Fibroblast of the aortic adventitia (primary cell): ENCODE measurements at regions not wholly inside any gene's neighbourhood (a gene's known extent, or its start where the extent isn't known, plus 50 kb on each side); places are given as distances from the start of the nearest gene placed in this dataset.
"Not testable (repeated sequence)": the region's sequence is repeated elsewhere in the genome, so short reads cannot be mapped to it uniquely, and the experiment has no call there.

Experiments used
- DNase-seq: peaks from one replicate; pipeline ENCODE4 v3.0.0-alpha.2; 2010; ENCODE audit warnings: low read depth
- H3K4me3 ChIP-seq: 2 replicates; pipeline ENCODE4 v1.5.1; 2011; ENCODE audit warnings: low read depth, mild to moderate bottlenecking, control low read depth, low read length, moderate library complexity
- TF ChIP-seq, protein P1 (sequence below): IDR thresholded peaks from 2 replicates; pipeline ENCODE4 v1.5.1; 2011; ENCODE audit warnings: mild to moderate bottlenecking, low read length, control low read depth, inconsistent platforms; ENCODE audit not compliant: insufficient read depth

DNA sequence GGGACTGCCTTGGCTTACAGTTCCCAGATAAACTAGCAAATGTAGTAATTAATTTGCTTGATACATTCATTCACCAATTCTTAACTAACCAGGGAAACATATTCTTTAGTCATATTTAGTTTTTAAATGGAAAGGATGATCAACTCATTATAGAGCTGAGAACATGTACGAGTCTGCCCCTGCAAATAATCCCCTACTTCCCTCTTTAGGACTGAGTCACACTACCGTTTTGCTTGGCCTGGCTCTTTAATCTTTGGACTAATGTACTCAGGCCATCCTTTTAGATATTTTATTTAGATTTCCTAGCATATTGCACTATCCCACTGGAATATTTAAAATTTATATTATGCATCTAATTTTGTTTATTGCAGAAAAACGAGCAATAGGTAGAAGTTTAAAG lies 105.5 kb upstream of the LCORL start:
- no peak for DNase-seq

DNA sequence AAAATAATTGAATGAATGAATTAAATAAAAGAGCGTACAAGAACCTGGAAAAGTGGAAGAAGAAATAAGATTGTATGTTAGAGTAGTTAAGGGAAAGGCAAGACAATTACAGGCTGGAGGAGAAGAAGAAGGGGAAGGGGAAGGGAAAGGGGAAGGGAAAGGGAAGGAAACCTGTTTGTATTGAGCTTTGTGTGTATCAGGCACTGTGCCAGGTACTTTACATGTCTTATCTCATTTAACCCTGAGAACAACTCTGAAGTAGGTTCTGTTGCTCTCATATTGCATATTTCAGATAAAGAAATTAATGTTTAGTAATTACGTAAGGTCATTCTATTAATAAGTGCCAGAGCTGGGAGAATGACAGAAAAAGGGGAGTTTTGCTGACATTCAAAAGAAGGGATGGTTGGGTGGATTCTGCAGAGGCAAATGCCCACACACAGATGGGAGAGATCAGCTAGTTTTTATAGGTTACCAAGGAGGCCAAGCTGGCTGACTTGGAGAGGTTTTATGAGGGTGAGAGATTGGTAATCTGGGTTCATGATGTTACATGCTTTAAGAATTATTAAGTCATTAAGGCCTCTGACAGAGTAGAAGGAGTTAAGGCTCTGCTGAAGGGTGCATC lies 92.3 kb upstream of the LCORL start:
- no peak for DNase-seq
- H3K4me3 ChIP-seq: no peak overlapping the region
- TF ChIP-seq, protein P1, sequence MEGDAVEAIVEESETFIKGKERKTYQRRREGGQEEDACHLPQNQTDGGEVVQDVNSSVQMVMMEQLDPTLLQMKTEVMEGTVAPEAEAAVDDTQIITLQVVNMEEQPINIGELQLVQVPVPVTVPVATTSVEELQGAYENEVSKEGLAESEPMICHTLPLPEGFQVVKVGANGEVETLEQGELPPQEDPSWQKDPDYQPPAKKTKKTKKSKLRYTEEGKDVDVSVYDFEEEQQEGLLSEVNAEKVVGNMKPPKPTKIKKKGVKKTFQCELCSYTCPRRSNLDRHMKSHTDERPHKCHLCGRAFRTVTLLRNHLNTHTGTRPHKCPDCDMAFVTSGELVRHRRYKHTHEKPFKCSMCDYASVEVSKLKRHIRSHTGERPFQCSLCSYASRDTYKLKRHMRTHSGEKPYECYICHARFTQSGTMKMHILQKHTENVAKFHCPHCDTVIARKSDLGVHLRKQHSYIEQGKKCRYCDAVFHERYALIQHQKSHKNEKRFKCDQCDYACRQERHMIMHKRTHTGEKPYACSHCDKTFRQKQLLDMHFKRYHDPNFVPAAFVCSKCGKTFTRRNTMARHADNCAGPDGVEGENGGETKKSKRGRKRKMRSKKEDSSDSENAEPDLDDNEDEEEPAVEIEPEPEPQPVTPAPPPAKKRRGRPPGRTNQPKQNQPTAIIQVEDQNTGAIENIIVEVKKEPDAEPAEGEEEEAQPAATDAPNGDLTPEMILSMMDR: no peak

More for the DNA sequence above, 105.5 kb upstream of the LCORL start:
- no peak overlapping the region for H3K4me3 ChIP-seq
- TF ChIP-seq, protein P1: no peak

DNA sequence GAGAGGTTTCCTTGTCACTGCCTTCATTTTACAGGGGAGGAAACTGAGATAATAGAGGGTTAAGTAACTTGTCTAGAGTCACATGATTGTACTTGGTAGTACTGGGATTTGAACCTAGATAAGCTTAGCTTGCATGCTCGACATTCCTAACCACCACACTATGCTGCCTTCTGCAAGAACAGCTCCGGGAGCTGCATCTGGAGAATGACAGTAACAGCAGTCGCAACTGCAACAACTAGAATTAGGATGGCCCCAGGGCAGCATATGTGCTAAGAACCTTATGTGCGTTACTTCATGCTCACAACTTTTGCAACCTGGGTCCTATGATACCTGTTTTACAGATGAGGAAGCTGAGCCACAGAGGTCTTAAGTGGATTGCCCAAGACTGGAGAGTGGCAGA lies 89.5 kb upstream of the LCORL start:
- no peak overlapping the region for H3K4me3 ChIP-seq
- DNase-seq: no peak
- TF ChIP-seq, protein P1: no peak

DNA sequence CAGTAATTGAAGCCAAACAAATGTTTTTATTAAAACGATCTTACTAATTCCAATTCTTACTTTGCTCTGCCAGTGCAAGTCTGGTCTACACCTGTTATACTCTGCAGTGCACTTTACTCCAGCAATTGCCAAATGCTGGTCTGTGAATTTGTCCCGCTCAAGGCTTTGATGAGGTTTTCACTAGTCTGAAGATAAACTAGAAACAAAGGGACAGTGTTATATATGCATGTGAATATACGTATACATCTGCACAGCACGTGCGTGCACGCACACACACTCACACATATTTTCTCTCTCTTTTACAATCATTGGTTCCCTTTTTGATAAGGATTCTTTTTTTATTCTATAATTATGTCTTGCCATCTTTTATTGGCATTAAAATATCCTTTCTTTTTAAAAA lies 88.5 kb upstream of the LCORL start:
- H3K4me3 ChIP-seq: no peak overlapping the region
- TF ChIP-seq, protein P1: no peak
- DNase-seq: no peak

DNA sequence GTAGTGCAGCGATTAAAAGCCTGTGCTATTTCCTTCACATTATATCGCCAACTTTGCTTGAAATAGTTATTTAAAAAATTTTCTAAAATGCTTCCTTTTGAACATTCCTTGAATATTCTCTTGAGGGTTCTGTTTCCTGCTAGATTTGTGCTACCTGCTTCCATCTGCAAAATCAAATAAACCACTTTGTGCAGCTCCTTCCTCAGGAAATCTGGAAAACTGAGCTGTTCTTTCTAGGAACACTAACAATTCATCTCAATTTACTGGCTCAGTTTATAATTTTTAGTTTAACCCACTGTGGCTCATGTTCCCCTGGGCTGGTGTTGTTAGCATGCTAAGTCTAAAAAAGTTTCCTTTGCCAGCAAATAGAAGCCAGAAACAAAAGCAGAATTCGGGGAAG lies 88.1 kb upstream of the LCORL start:
- DNase-seq: no peak
- TF ChIP-seq, protein P1: no peak
- H3K4me3 ChIP-seq: no peak overlapping the region

DNA sequence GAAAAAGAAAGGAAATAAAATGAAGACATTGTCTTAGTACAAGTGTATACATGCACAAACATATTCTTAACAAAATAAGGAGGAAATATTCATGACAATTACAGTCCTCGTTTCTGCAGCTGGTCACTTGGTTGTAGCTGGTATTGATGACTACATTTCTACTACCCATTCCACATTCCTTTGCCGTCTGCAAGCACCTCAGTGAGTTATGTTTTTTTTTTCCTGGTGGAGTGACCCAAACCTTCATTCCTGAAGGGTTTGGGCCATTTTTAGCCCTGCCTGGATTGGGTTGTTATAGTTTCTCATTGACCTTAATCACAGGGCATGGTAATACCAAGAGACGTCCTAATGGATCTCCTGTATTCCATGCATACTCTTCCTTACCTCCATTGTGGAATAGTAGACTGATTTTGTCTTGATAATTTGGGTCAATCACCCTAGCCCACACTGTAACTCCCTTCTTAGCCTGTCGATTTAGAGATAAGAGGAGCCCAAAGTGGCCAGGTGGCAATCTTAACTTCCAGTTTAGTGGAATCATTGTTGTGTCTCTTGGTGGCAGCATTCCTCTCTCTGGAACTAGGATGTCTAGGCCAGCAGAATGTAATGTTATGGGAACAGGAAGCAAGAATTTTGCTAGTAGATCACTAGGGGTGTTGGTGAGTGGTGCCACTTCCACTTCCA lies 86.4 kb upstream of the LCORL start:
- not testable (repeated sequence) for H3K4me3 ChIP-seq, DNase-seq

DNA sequence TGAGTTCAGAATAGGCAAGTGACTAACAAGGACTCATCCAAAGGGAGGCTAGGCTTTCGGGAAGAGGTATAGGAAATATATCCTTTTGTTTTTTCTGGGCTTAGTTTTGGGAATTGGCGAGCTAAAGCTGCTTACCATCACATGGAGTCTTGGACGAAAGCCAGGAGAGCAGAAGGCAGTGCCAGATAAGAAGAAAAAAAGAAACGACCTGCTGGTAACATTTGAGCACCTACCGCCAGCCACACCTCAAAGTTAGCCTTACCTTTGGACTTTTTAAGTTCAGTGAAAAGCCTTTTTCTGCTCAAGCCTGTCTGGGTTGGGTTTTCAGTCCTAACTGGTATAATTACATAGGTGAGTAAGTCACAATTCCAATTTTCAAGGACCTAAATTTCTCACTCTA lies 85.1 kb upstream of the LCORL start:
- TF ChIP-seq, protein P1: no peak
- no peak for DNase-seq
- H3K4me3 ChIP-seq: no peak overlapping the region
